HG02981 (cell line): ENCODE measurements at regions not wholly inside any gene's neighbourhood (a gene's known extent, or its start where the extent isn't known, plus 50 kb on each side); places are given as distances from the start of the nearest gene placed in this dataset.
"Not testable (repeated sequence)": the region's sequence is repeated elsewhere in the genome, so short reads cannot be mapped to it uniquely, and the experiment has no call there.

ENCODE experiments used
- ATAC-seq: cut with Tn5 transposase; IDR thresholded peaks from one replicate; pipeline ENCODE4 v1.9.1; 2021; ENCODE audit warnings: mild to moderate bottlenecking, moderate library complexity; ENCODE audit not compliant: unreplicated experiment

DNA sequence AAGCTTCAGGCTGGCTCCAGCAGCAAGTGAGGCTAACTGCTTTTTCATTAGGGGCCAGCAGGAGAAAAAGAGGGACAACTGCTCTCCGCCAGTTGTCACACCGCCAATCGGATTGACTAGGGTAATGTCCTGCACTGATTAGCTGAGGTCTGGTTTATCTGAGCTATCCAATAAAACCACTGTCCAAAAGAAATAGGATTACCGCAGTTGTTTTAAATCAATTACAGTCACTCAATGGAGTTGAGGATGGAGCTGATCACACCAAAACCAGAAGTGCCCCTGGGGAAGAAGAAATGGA is 351.4 kb upstream of the NPVF start:
- ATAC-seq = no peak

DNA sequence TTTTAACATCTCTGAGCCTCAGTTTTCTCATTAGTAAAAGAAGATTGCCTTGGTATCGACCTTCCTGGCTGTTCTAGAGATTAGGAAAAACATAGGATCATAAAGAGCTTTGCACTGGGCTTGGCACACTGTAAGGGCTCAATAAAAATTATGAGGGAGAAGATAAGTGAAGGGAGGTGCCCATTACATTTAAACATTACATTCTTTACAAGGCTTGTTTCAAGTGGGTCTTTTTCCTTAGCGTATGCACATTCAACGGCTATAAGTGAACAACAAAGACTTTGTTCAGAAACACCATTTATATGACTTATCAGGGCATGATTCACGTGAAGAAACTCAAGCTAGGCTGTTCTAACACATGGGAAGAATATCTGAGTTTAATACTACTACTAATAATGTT is 351.9 kb upstream of the NPVF start:
- no peak for ATAC-seq

DNA sequence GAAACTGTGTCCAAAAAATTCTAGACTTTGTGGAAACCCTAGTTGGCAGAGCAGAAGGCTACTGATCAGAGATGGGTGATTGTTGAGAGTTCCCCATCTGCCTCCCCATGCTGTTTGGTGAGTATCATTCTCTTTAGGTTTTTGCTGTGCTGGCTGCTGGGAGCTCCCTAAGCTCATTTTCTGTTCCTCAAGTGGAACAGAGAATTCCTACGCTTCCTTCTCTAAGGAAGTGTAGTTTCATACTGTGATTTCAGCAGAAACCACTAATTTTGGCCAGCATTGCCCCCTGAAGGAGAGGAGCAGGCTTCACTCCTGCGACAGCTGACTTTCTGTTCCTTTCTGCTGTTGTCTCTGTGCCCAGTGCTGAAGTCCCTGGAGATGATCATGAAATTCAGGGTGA is 355.3 kb upstream of the NPVF start:
- ATAC-seq = no peak

DNA sequence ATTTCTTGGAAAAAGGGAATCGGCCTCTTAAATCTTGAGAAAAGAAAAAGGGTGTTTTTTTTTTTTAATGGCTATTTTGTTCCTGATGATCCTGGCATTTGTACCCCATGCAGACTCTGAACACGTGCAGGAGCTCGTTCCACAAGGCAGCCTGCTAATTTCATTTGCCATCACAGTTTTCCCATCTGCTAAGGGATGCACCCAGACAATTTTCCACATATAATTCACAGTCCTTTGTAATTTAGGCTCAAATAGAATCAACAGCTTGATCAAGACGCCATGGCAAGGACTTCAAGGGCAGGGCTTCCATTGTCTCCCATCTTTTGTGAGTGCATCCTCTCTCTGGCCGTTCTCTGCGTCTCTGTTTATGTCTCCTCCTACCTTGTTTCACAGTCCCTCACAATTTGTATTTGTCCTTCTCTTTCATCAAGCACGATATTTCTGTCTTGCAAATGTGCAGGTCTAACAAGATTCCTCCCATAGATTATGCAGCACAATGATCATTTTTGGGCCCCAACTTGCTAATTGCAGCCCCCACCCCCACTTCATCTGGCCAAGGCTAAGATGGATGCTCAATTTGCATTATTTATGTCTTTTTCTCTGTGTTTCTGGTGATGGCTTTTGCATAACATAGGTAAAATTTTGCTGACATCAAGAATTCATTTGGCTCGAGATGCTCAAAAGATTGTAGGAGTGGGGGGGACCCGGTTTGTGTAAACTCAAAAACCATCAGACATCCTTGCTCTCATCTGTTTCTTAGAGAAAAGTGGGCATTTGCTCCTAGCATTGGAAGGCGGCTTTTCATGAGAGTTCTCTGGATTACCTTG is 356.0 kb upstream of the NPVF start:
- ATAC-seq = no peak

DNA sequence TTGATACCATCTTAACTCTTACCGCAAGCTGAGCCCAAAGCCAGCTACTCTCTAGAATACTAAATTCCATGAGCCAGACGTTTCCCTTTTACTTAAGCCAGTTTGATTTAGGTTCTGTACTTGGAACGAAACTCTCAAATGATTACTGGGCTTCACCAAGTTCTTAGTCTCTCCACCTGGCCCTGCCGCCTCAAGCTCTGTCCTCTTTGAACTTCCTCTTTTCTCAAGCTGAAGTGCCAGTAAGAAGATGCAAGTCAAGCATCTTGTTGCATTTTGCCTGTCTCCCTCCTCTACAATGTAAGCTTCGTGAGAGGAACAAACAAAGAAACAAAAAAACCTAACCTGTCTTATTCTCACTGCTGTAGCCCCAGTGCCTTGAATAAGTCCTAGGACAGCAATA is 358.2 kb upstream of the NPVF start:
- no peak for ATAC-seq

DNA sequence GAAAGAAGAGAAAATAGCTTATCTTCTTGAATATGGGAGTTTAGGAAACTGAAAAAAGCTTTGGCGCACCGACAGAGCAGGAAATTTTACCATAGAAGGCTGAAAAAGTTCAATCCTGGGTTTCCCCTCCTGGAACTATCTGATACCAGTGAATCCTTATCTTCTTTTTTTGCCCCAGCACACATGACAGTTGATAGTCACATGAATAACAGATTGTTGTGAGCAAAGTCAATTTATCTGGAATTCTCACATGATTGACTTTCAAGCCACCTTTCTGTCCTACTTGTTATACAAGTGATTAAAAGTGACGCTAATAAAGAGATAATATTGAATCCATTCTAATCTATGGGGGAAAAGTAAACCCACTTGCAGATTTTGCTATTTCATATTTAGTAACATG is 365.8 kb upstream of the NPVF start:
- no peak for ATAC-seq

DNA sequence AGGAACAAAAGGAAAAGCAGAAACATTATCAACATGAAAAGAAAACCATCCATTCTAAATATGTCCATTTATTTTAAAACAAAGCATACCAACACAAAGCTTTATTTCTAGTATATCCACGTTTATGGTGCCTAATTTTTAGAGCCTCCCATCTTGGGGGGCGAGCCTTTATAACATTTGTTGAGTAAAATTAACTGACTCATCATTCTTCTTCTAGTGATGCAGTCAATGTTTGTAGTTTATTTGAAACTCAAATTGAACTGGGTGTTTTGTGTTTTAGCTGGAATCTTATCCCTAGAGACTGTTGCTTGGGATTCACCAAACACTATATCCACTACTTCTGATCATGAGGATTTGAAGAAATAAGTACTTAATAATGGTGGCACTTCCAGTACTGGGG is 366.4 kb upstream of the NPVF start:
- ATAC-seq = no peak

DNA sequence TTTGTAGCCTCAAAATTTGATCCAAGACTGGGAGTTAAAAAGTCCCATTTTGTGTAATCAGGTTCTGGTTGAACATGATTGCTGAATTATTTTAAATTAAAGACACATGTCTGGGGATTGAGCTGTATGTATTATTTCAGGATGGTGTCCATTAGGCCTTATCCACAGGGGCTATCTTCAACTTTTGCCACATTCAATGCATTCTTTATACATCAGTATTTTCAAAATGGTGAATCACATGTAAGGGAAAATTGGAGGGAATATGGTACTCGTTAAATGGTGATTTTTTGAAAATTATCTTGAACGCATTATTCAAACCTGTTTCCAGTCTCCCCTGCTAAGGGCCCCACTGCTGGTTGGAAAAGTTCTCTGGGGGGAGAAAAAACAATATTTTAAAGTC is 367.7 kb upstream of the NPVF start:
- no peak for ATAC-seq

DNA sequence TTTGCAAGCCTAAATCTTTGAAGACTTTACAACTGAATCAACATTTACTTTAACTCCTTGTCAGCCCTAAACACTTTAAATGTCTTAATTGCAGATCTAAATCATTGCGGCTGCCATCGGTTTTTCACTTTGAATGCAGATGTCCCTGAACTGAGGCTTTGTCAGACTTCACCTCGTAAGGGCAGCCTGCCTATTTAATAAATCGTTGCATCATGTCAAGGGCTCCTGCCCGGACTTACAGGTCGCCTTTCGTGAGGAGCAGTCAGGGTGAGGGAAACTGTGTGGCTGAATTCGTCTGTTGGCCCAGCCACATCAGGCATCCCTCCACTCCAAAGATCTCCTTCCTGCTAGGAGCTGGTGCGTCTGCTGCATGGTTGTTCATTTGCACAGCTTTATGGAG is 368.2 kb upstream of the NPVF start:
- ATAC-seq = no peak

DNA sequence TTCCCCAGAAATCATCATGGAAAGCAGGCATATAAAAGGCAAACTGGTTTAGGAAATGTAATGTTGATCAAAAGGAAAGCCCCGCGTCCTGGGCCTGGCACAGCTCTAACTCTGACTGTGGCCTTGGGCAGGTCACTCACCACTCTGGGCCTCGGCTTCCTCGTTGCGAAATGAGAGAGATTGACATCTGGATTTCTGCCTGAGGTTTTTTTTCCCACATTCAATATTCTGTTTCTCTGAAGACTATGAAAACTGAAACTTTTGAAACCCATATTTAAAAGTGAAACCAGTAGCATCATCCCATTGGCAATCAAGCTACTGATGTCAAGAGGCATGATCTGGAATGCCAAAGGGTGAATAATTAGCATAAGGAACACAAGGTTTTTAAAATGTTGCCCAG is 369.7 kb upstream of the NPVF start:
- ATAC-seq = no peak

DNA sequence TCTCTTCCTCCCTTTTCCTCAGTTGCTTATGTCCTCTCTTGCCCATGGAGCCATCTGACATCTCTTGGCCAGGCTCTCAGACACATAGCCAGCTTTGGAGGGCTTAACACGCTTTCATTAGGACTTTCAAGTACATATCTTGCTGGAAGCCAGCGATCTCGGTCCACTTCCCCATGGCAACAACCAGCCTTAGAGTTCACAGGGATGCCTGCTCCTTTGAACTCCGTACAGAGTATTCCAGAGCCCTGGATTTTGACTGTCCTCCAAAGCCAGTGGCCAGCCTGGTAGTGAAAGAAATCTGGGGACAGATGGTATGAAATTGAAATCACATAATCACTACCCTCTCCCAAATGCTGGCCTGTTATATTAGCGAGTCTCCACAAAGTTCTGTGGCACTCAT is 370.5 kb upstream of the NPVF start:
- no peak for ATAC-seq

DNA sequence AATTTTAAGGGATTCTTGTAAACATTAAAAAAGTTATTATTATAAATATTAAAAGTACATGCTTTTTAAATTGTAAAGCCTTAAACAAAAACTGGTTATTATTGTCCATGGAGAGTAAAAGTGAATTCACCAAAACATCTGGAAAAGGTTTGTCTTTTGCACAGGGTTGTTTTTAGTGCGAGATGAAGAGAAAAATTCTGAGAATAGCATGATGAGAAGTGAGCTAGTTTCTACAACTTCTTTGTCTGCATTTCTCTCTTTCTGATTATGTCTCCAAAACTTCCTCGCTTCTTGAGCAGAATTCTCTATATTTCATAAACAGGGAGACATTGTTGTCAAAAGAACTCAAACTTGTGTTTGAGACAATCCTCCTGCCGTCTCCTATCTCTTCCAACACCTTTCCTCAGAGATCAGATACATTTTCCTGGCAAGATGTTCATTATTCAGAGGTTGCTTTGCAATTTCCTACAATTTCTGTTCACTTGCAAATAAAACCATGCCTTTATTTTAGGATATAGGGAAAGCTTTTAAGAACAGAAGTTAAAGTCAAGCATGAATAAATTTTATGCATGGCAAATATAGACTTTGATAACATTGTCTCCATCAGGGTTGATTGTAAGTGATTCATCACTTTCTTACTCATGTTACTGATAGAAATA is 372.1 kb upstream of the NPVF start:
- no peak for ATAC-seq

DNA sequence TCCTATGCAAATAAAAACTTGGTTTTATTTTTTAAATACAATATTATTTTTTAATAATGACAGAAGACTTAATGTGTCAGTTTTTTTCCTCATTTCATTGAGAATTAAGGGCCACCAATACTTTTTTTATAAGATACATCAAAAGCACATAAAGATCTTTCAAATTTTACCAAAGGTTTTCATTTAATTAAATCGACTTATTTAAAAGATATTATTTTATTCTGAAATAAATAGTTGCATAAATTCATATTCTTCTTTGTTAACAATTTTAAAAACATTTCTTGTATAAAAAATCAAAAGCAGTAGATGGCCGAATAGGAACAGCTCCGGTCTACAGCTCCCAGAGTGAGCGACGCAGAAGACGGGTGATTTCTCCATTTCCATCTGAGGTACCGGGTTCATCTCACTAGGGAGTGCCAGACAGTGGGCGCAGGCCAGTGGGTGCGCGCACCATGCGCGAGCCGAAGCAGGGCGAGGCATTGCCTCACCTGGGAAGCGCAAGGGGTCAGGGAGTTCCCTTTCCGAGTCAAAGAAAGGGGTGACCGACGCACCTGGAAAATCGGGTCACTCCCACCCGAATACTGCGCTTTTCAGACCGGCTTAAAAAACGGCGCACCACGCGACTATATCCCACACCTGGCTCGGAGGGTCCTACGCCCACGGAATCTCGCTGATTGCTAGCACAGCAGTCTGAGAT is 374.6 kb upstream of the NPVF start:
- ATAC-seq = not testable (repeated sequence)

DNA sequence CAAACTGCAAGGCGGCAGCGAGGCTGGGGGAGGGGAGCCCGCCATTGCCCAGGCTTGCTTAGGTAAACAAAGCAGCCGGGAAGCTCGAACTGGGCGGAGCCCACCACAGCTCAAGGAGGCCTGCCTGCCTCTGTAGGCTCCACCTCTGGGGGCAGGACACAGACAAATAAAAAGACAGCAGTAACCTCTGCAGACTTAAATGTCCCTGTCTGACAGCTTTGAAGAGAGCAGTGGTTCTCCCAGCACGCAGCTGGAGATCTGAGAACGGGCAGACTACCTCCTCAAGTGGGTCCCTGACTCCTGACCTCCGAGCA is 375.1 kb upstream of the NPVF start:
- ATAC-seq = not testable (repeated sequence)

DNA sequence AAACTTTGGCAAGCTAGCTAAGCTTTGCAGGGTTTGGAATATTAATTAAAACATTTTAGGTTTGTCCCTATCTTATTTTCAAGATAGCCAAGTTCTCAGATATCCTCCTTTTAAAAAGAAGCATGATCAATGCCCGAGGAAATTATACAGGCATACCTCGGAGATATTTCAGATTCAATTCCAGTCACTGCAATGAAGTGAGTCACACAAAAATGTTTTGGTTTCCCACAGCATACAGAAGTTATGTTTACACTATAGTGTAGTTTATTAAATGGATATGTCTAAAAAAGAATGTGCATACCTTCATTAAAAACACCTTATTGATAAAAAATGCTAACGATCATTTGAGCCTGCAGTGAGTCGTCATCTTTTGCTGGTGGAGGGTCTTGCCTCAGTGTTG is 382.9 kb upstream of the NPVF start:
- no peak for ATAC-seq

DNA sequence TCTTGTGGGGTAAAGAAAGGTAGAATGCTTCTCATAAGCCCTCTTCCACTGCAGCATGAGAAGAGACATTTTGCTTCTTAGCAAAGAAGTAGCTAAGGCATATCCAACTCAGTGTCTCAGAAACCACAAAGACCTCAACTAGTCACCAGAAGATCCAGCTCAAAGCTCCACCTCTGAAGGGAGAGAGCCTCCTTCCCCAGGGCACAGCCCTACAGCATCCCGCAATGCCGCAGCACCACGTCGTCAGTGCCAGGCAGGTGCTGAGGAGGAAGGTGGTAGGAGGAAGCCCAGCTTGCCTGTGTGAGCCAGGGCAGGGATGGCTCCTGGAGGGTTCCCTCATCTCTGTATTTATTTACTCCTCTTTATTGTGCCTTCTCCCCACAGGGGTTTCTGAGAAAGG is 385.6 kb upstream of the NPVF start:
- ATAC-seq = no peak

DNA sequence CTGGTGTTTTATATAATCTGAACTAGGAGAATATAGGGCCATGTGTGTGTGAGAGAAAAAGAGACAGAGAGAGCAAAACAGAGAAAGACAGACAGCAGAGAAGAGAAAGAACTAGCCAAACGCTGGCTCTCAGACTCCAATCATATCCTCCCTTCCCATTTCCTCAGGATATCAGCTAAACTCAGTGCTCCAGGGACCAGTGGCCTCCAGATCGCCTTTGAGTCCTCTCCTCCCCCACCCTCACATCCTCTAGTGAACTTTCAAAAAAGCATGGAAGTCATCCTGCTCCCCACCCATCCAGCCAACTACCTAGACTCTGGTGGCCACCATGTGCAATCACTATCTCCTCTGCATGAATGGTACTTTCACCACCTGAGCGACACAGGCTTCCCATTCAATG is 386.1 kb upstream of the NPVF start:
- no peak for ATAC-seq

DNA sequence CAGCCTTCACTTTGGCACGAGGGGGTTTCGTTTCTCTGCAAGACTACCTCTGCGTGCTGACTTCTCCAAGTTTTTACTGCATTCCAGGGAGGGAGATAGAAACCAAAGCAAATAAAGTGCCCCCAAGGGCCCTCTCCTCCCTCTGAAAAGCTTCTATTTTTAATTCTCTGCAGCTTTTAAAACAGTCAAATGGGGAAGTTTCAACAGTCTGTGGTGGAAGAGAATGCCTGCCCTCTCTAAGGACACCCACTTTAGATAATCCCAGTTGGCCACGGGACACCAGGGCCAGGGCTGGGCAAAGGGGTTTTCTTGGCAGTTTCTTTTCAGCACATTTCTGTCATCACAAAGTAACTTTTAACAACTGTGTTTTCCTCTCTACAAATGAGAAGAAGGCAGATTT is 386.7 kb upstream of the NPVF start:
- ATAC-seq = no peak

DNA sequence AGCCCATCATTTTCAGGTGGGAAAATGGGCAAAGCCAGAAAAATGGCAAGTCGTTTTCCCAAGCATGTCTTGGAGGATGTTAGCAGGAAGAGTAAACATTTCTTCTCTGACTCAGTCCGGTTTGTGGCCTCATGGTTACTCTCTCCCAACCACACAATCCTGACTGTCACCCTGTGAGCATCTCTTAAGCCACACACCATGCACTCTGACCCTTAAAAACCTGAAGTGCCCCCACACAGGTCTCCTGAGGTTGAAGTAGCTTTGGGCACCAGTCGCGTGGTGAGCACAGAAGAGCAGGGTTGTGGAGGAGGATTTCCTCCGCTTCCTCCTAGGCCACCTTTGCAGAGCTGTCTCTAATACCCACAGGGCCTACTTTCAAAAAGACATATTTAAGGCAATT is 387.3 kb upstream of the NPVF start:
- no peak for ATAC-seq

DNA sequence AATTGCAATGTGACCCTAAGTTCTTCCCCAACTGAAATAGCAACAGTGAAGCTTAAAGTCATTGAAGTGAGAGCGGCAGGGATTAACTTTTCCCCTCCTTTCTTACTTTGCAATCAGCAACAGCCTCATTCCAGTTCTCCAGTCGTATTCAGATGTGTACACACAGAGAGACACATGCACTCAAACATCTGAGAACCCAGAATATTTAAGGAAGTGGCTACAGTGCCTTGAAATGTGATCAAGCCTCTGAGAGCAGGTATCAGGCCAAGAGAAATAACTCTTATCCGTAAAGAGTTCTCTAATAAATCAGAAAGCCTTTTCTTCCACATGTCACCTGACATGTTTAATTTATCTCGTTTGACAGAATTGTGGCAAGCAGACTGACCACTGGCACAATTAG is 388.9 kb upstream of the NPVF start:
- ATAC-seq = no peak

DNA sequence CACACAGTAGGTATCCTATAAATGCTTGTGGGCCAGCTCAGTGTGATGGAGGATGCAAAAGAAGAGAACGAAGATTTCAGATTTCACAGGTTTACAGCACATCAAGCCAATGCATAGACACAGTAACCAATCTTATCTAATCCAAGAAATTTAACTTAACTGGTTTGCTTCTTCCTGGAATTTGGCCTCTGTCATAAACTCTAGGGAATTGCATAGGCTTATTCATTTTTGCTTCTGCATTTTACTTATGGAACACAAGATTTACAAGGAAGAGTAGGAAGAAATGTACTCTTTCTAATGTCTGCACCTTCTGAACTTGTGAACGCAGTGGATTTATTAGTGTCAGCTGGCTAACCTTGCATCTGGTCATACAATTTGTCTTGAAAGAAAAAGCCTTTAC is 389.4 kb upstream of the NPVF start:
- no peak for ATAC-seq

DNA sequence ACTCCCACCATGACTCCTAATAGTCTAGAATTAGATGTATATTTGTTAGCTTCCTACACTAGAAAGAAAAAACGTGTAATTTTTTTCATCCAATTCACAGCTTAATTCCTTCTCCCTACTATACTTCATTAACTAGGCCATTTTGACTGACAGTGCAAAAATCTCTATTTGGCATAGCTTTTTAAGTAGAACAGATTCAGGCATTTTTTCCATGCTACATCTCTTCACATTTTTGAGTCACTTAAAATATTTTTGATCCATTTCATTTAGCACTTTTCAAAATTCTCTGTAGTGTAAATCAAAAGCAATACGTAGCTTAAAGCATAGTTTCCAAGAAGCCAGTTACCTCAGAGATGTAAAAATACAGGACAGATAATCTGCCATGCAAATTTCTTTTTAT is 391.1 kb upstream of the NPVF start:
- no peak for ATAC-seq
